HG03342 (cell line): ENCODE measurements at regions not wholly inside any gene's neighbourhood (a gene's known extent, or its start where the extent isn't known, plus 50 kb on each side); places are given as distances from the start of the nearest gene placed in this dataset.
"Not testable (repeated sequence)": the region's sequence is repeated elsewhere in the genome, so short reads cannot be mapped to it uniquely, and the experiment has no call there.

ENCODE experiments used
- ATAC-seq: cut with Tn5 transposase; IDR thresholded peaks from one replicate; pipeline ENCODE4 v1.9.1; 2021; ENCODE audit warnings: mild to moderate bottlenecking, moderate library complexity; ENCODE audit not compliant: unreplicated experiment

- ATAC-seq: no peak
Measured at GRCh38 chr1:4463631-4464030, 190.8 kb upstream of the AJAP1 start.

DNA sequence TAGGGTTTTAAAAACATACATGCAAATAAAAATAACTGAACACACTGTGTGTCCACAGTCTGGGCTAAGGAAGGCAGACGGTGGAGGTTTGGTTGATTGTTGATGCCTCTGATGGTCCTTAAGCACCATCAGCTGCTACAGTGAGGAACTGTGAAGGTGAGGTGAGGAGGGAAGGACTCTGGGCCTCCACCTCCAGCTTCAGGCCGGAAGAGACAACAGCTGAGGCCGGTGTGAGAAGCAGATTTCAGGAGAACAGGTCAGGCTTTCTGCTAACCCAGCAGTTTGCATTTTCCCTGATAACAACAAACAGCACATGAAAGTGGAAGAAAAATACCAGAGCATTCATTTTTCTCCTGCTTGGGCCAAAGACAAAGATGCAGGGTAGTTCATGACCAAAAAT lies 189.9 kb upstream of the AJAP1 start:
- ATAC-seq: no peak

DNA sequence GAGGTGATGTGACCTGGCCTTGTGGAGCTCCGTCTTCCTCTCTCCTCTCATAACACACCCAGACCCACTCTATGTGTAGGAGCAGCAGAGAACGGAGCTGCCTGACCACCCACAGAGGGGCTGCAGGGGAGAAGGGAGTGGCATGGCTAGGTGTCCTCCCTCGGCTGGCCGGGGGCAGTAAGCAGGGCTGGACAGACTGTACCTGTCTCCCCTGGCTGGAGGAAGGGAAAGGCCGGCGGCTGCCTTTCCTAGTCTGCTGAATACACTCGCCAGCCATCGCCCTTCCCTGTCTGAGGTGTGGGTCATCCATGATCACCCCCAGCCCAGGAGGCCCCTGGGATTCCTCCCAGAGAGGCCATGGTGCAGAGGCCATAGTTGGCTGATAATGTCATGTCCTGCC lies 187.2 kb upstream of the AJAP1 start:
- ATAC-seq: no peak

- ATAC-seq: no peak
Measured at GRCh38 chr1:4468386-4468785, 186.0 kb upstream of the AJAP1 start.

DNA sequence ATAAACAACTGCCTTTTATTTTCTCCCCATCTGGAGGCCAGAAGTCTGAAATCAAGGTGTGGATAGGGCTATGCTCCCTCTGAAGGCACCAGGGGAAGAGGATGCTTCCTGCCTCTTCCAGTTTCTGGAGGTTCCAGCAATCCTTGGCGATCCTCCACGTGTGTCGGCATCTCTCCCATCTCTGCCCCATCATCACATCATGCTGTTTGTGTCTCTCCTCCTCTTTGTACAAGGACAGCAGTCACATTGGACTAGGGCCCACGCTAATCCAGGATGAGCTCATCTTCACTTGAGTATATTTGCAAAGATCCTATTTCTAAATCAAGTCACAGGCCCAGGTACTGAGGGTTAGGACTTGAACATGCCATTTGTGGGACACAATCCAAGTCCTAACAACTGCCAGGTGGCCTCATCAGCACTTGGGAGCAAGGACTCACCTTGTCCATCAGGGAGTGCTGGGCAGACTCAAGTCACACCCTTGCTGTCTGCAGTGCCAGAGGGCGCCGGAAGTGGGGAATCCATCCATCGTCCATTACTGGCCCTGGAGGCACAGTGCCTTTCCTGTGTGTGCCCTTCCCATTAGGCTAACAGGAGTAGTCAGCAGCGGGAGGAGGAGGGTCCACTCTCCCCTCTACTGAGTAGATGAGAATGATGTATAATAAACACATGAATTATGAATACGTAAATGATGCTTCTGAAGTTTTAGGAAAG lies 185.4 kb upstream of the AJAP1 start:
- ATAC-seq: no peak

- ATAC-seq: no peak
Measured at GRCh38 chr1:4476394-4476793, 178.0 kb upstream of the AJAP1 start.

- no peak for ATAC-seq
Measured at GRCh38 chr1:4481451-4481850, 173.0 kb upstream of the AJAP1 start.

GRCh38 chr1:4482526-4482925 lies 171.9 kb upstream of the AJAP1 start:
- no peak for ATAC-seq

- ATAC-seq: no peak
Measured at GRCh38 chr1:4483021-4483625, 171.3 kb upstream of the AJAP1 start.

- no peak for ATAC-seq
Measured at GRCh38 chr1:4485398-4485797, 169.0 kb upstream of the AJAP1 start.

GRCh38 chr1:4485878-4486277 lies 168.5 kb upstream of the AJAP1 start:
- ATAC-seq: no peak

GRCh38 chr1:4486408-4487120 lies 167.8 kb upstream of the AJAP1 start:
- ATAC-seq: no peak

DNA sequence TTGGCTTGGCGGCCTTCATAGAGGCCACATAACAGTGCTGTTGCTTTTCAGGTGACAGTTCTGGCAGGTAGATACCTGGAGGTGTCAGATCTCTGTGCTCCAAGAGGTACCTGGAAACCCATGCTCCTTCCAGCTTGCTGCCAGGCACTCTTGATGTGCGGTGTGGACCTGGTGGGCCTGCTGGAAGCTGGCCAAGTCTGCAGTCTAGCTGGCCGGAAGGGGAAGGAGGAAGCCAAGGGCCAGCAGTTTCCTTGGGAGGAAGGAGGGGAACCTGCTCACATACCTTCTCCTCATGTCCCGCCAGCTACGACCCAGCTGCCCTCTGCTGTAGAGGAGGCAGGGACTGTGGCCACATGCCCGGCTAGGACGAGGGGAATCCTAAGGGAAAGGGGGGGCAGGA lies 166.4 kb upstream of the AJAP1 start:
- ATAC-seq: no peak

DNA sequence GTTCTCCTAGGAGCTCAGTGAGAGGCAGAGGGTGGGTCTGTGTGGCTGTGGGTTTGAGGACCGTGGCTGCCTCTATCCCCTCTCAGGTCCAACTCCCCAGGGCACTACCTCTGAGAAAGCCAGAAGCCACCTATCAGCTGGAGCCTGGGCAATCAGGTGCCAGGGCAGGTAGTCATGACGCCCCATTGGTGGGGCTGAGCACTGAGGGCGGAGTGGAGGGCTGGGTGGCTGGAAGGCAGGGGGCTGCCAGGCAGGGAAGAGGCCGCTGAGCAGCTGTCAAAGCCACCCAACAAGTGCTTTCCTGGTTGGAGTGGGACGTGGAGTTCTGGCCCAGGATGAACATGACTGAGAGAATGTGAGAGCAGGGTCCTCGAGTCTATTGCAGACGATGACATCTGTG lies 164.9 kb upstream of the AJAP1 start:
- no peak for ATAC-seq

- ATAC-seq: not testable (repeated sequence)
Measured at GRCh38 chr1:4489992-4490391, 164.4 kb upstream of the AJAP1 start.

GRCh38 chr1:4494027-4494426 lies 160.4 kb upstream of the AJAP1 start:
- ATAC-seq: no peak

DNA sequence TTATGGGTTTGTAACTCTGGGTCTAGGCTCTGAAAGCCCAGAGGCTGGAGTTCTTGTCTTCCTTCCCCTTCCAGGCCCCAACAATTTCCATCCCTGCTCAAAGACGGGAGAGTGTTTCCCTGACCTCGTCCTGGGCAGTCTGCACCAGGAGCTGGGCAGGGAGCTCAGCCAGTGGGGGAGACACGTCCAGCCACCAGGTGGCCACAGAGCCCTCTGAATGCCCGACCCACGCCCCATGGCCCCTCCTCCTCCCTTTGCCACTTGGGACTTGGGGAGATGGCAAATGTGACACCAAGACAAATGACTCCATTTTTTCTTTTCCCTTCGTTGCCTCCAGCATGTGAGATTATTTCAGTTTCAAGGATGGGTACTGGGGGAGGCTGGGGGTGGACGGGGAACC lies 159.9 kb upstream of the AJAP1 start:
- no peak for ATAC-seq

DNA sequence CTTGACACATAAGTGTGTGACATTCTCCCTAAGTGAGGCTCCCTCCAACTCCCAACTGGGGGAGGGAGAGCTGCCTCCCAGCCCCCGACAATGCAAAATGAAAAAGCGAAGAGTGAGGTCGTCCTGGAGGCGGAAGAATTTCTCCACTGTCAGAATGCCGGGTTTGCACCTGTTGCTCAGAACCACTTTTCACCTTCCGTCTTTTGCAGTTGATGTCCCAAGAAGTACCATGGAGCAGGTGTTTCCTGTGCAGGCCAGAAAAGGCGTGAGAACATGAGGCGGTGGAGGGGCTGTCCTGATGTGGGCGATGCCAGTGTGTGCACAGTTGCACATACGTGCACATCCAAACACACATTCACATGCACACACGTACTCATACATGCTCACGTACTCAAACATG lies 158.6 kb upstream of the AJAP1 start:
- no peak for ATAC-seq

DNA sequence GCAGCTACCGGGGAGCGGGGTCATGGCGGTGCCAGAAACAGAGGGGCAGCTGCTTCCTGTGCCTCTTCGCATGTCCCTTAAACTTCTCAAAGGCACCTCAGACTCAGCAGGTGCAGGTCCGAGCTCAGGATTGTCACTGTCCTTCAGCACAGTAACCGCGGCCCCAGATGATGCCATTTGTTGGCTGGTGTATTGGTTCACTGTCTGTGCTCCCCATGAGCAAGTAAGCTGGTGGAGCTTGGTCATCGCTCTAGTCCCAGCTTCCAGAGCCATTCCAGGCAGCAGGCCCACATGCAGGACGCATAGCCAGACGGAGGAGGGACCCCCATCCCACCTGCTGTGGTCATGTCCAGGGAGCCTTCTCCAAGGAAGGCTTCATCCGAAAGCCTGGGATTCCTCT lies 154.0 kb upstream of the AJAP1 start:
- no peak for ATAC-seq

DNA sequence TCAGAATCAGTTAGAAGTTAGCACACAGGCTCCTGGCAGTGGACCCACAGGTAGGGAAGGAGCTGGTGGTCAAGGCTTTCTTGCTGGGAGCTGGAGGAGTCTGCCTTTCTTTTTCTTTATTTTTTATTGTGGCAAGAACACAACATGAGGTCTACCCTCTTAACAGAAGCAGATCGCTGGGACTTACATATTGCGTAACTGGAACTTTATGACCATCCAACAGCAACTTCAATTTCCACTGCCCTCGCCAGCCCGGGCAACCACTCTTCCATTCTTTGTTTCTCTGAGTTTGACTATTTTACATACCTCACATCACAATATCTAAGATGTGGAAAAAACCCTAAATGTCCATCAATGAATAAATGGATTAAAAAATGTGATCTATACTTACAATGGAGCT lies 147.8 kb upstream of the AJAP1 start:
- ATAC-seq: no peak

DNA sequence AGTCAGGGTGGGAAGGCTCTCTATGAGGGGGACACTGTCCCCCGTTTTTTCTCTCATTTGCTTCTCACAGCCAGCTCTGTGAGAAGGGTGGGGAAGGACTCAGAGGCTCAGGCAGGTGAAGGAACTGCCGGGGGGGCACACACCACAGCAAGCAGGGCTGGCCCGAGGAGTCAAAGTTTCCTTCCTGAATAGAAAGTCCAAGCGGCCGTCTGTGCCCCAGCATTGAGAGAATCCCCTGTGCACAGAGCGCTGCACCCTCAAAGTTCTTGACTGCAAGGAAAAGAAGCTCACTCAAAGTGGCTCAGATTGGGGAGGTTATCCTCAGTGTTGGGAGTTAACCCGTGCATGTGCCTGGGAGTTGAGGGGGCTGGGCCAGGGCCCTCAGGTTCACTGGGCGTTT lies 145.2 kb upstream of the AJAP1 start:
- no peak for ATAC-seq

DNA sequence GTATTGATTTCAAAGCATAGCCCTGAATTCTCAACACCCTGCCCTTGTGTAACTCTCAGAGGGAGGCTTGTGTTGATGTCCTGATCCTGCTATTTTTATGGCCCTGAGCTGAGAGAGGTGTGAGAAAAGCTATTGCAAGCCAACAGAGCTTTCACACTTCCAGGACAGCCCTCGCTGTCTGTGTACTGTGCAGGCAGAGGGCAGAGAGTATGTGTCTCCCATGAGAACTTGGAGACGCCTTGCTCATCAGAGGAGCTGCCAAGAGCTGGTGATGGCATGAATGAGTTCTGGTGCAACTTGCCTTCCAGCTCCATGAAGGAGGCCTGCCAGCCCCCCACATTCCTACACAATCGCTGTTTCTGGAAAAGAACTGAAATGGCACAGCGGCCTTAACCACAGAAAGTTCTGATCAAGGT lies 144.1 kb upstream of the AJAP1 start:
- no peak for ATAC-seq
